A549 (cell line): ENCODE measurements at regions not wholly inside any gene's neighbourhood (a gene's known extent, or its start where the extent isn't known, plus 50 kb on each side); places are given as distances from the start of the nearest gene placed in this dataset.

Experiments
- CHD2 ChIP-seq: fragments of 150-350 bp; IDR thresholded peaks from 2 replicates; pipeline ENCODE4 v1.6.1; 2014; ENCODE audit warnings: low read length; ENCODE audit not compliant: partially characterized antibody
- CTCF ChIP-seq: fragments of >200 bp; sonication (Bioruptor Twin); formaldehyde crosslinking; IDR thresholded peaks from 3 replicates; pipeline ENCODE4 v1.5.1; 2016
- EP300 ChIP-seq, 2 experiments: fragments of >200 bp; sonication (Bioruptor Twin); formaldehyde crosslinking; IDR thresholded peaks; 2 replicates in 1 of 2; 3 replicates in 1 of 2; pipeline ENCODE4 v1.6.1; 2016 to 2017
- HMGXB4 ChIP-seq: fragments of 250-450 bp; sonication (Bioruptor Pico); IDR thresholded peaks from 2 replicates; pipeline ENCODE4 v1.5.0; 2021; ENCODE audit warnings: mild to moderate bottlenecking, moderate library complexity, borderline replicate concordance
- JUN ChIP-seq, 2 experiments: fragments of >200 bp; sonication (Bioruptor Twin); formaldehyde crosslinking; IDR thresholded peaks; 2 replicates in 1 of 2; 3 replicates in 1 of 2; pipeline ENCODE4 v1.6.1; 2016 to 2017
- MYC ChIP-seq: IDR thresholded peaks from 2 replicates; pipeline ENCODE4 v1.6.1; 2012; ENCODE audit warnings: mild to moderate bottlenecking, inconsistent platforms, low read length, improper control_type of control experiment, borderline replicate concordance
- NPAS2 ChIP-seq: fragments of 250-450 bp; sonication (Bioruptor Pico); IDR thresholded peaks from 2 replicates; pipeline ENCODE4 v1.8.0; 2022; ENCODE audit warnings: mild to moderate bottlenecking, moderate library complexity, borderline replicate concordance
- POLR2A ChIP-seq: IDR thresholded peaks from 2 replicates; pipeline ENCODE4 v1.6.1; 2012; ENCODE audit warnings: mild to moderate bottlenecking, low read length
- RNF2 ChIP-seq: fragments of 200-600 bp; sonication (generic); IDR thresholded peaks from 2 replicates; pipeline ENCODE4 v1.6.1; 2016; ENCODE audit warnings: low read depth, mild to moderate bottlenecking, antibody characterized with exemption, moderate library complexity, borderline replicate concordance

- TF ChIP-seq HMGXB4 (CRISPR knock-in tag) (no peak), CTCF (no peak), RNF2 (no peak), NPAS2 (CRISPR knock-in tag) (no peak), JUN (IDR thresholded peaks at IDR 0.05) (no peak), POLR2A (no peak), EP300 (IDR thresholded peaks at IDR 0.05) (no peak), CHD2 (no peak), MYC (no peak)
These were observed 463.3 kb downstream of the ICE1 start for GRCh38 chr5:5885782-5886181.
